ENCODE measurements at regions not wholly inside any gene's neighbourhood (a gene's known extent, or its start where the extent isn't known, plus 50 kb on each side); places are given as distances from the start of the nearest gene placed in this dataset.

DNA sequence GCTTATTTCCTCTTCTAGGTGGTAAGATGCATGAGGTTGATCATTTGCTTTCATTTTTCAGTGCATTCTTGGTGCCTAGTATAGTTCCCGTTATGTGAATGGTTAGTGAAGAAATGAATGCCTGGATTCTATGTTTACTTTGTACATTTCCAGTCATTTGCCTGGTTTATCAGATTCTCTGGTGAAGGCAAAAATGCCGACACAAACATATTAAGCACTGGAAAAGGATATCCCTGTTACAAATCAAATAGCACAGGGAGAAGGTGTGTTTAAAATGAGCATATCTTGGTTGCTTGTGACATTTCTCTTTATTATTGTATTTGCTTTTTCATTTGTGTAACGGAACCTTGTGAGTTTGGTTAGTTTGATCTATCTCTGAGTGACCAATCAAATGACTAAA lies 211.3 kb downstream of the MBL2 start:
- TF ChIP-seq, protein P1, sequence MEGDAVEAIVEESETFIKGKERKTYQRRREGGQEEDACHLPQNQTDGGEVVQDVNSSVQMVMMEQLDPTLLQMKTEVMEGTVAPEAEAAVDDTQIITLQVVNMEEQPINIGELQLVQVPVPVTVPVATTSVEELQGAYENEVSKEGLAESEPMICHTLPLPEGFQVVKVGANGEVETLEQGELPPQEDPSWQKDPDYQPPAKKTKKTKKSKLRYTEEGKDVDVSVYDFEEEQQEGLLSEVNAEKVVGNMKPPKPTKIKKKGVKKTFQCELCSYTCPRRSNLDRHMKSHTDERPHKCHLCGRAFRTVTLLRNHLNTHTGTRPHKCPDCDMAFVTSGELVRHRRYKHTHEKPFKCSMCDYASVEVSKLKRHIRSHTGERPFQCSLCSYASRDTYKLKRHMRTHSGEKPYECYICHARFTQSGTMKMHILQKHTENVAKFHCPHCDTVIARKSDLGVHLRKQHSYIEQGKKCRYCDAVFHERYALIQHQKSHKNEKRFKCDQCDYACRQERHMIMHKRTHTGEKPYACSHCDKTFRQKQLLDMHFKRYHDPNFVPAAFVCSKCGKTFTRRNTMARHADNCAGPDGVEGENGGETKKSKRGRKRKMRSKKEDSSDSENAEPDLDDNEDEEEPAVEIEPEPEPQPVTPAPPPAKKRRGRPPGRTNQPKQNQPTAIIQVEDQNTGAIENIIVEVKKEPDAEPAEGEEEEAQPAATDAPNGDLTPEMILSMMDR (conservative IDR thresholded peaks at IDR 0.05), result no peak
- TF ChIP-seq ZFX (IDR thresholded peaks at IDR 0.05), result no peak

All from C4-2B (cell line).